BLaER1 (cell line): ENCODE measurements at regions not wholly inside any gene's neighbourhood (a gene's known extent, or its start where the extent isn't known, plus 50 kb on each side); places are given as distances from the start of the nearest gene placed in this dataset.

Experiments
- H3K27ac ChIP-seq: shearing (Covaris generic); formaldehyde crosslinking; 2 replicates; pipeline ENCODE4 v1.8.1; 2022
- H3K27me3 ChIP-seq: shearing (Covaris generic); formaldehyde crosslinking; 2 replicates; pipeline ENCODE4 v1.8.1; 2022
- H3K36me3 ChIP-seq: shearing (Covaris generic); formaldehyde crosslinking; 2 replicates; pipeline ENCODE4 v1.8.1; 2022
- H3K4me1 ChIP-seq: shearing (Covaris generic); formaldehyde crosslinking; 2 replicates; pipeline ENCODE4 v1.8.1; 2022
- H3K4me2 ChIP-seq: shearing (Covaris generic); formaldehyde crosslinking; 2 replicates; pipeline ENCODE4 v1.8.1; 2022
- H3K4me3 ChIP-seq: shearing (Covaris generic); formaldehyde crosslinking; 2 replicates; pipeline ENCODE4 v1.8.1; 2022
- H3K9ac ChIP-seq: shearing (Covaris generic); formaldehyde crosslinking; 2 replicates; pipeline ENCODE4 v1.8.1; 2022
- H3K9me3 ChIP-seq: shearing (Covaris generic); formaldehyde crosslinking; 2 replicates; pipeline ENCODE4 v1.8.1; 2022
- H4K20me1 ChIP-seq: shearing (Covaris generic); formaldehyde crosslinking; 2 replicates; pipeline ENCODE4 v1.8.1; 2022
- Cebpa-rat ChIP-seq: shearing (Covaris generic); IDR thresholded peaks from 2 replicates; pipeline ENCODE4 v1.8.1; 2022

DNA sequence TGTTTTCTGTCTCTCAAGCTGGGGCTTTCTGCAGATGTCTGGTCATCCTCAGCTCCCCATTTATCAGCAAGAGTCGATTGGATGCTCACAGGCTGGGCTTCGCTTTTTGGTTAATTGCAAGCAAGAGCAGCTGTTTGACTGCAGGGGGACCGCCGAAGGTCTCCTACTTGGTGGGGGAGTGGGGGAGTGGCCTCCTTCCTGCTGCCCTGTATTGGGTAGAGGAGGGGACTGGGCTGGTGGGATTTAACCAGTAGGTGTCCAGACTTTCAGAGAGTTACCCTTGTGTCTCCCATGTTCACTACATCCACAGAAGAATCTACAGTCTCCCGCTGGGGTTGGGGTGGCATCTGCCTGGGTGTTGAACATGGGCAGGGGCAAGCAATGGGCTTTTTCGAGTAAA, 78.7 kb downstream of the PLXNA1 start:
- Histone ChIP-seq H3K4me1 (no peaks in the 10 kb centered on the region), H4K20me1 (peaks cover 23% of the 10 kb centered on the region; the same call in 1 of the 2 replicates), H3K9ac (no peak overlapping the region), H3K4me2 (no peak overlapping the region), H3K9me3 (peaks cover 24% of the 10 kb centered on the region), H3K4me3 (no peak overlapping the region), H3K36me3 (no peaks in the 10 kb centered on the region), H3K27ac (no peak overlapping the region), H3K27me3 (peaks cover 24% of the 10 kb centered on the region)
- no peak for TF ChIP-seq Cebpa-rat

- Histone ChIP-seq H3K36me3 (no peaks in the 10 kb centered on the region), H3K9me3 (peaks cover 11% of the 10 kb centered on the region), H4K20me1 (peaks cover 36% of the 10 kb centered on the region), H3K27ac (no peak overlapping the region), H3K4me2 (no peak overlapping the region), H3K27me3 (peaks cover 37% of the 10 kb centered on the region), H3K4me1 (no peaks in the 10 kb centered on the region), H3K4me3 (no peak overlapping the region), H3K9ac (no peak overlapping the region)
- no peak for TF ChIP-seq Cebpa-rat
Measured at GRCh38 chr3:127062926-127063325, 80.0 kb downstream of the PLXNA1 start.

GRCh38 chr3:127063916-127064315, 81.0 kb downstream of the PLXNA1 start:
- Histone ChIP-seq H3K9me3 (0 out of 2 replicates have a peak, but pooled peaks cover 7% of the 10 kb centered on the region), H3K4me1 (no peaks in the 10 kb centered on the region), H3K4me2 (no peak overlapping the region), H3K9ac (no peak overlapping the region), H3K4me3 (no peak overlapping the region), H3K36me3 (no peaks in the 10 kb centered on the region), H3K27ac (no peak overlapping the region), H4K20me1 (peaks cover 46% of the 10 kb centered on the region), H3K27me3 (peaks cover 47% of the 10 kb centered on the region)
- no peak for TF ChIP-seq Cebpa-rat

- Histone ChIP-seq H3K4me1 (no peaks in the 10 kb centered on the region), H4K20me1 (peaks cover 52% of the 10 kb centered on the region), H3K4me2 (no peak overlapping the region), H3K27ac (no peak overlapping the region), H3K27me3 (peaks cover 54% of the 10 kb centered on the region), H3K9ac (no peak overlapping the region), H3K9me3 (0 out of 2 replicates have a peak, but pooled peaks cover 3% of the 10 kb centered on the region), H3K36me3 (no peaks in the 10 kb centered on the region), H3K4me3 (no peak overlapping the region)
- TF ChIP-seq Cebpa-rat, result no peak
Measured at GRCh38 chr3:127064391-127065137, 81.6 kb downstream of the PLXNA1 start.

DNA sequence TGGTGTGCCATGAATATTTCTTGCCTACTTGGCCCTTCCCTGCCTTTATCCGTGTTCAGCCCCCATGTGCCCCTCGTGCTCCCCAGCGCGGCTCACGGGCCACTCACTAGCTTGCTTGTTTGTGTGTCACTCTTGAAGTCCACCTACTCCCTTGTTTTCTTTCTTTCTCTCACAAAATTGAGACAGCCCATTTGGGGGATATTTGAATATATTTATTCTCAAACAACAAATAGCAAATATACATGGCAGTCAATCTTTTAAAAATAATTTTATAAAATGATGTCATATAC, 82.2 kb downstream of the PLXNA1 start:
- no peak overlapping the region for H3K4me3 ChIP-seq
- H3K9me3 ChIP-seq, result no peaks in the 10 kb centered on the region
- H3K27ac ChIP-seq, result no peak overlapping the region
- H3K9ac ChIP-seq, result no peak overlapping the region
- no peak for TF ChIP-seq Cebpa-rat
- no peak overlapping the region for H3K4me2 ChIP-seq
- H3K27me3 ChIP-seq, result peaks cover 59% of the 10 kb centered on the region
- no peaks in the 10 kb centered on the region for H3K36me3 ChIP-seq
- peaks cover 57% of the 10 kb centered on the region for H4K20me1 ChIP-seq
- no peaks in the 10 kb centered on the region for H3K4me1 ChIP-seq

- no peak for TF ChIP-seq Cebpa-rat
- peaks cover 65% of the 10 kb centered on the region for H3K27me3 ChIP-seq
- no peak overlapping the region for H3K4me3 ChIP-seq
- H3K9me3 ChIP-seq, result no peaks in the 10 kb centered on the region
- H3K27ac ChIP-seq, result no peak overlapping the region
- H3K36me3 ChIP-seq, result no peaks in the 10 kb centered on the region
- peaks cover 64% of the 10 kb centered on the region for H4K20me1 ChIP-seq
- H3K4me1 ChIP-seq, result no peaks in the 10 kb centered on the region
- H3K4me2 ChIP-seq, result no peak overlapping the region
- H3K9ac ChIP-seq, result no peak overlapping the region
Measured at GRCh38 chr3:127065561-127066290, 82.8 kb downstream of the PLXNA1 start.

DNA sequence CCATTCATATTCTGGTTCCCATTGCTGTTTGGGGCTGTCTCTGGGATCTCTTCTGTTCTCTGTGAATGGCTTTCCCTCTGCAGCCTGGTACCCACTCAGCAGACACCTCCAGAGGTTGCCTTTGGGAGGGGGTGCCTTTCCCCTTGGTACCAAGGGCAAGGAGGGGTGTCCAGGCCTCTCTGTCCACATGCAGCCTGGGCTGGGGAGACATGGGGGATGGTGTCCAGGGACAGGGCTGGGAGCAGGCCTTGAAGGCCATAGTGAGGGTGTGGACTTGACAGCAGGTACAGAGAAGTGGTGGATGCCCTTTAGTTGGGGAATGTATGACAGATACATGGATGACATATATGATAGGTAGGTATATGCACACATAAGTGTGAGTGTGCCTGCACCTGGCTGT, 83.7 kb downstream of the PLXNA1 start:
- Histone ChIP-seq H3K4me3 (no peak overlapping the region), H4K20me1 (peaks cover 73% of the 10 kb centered on the region), H3K4me2 (no peak overlapping the region), H3K27ac (no peak overlapping the region), H3K27me3 (peaks cover 74% of the 10 kb centered on the region), H3K9me3 (no peaks in the 10 kb centered on the region), H3K9ac (no peak overlapping the region), H3K36me3 (no peaks in the 10 kb centered on the region), H3K4me1 (no peaks in the 10 kb centered on the region)
- TF ChIP-seq Cebpa-rat, result no peak

DNA sequence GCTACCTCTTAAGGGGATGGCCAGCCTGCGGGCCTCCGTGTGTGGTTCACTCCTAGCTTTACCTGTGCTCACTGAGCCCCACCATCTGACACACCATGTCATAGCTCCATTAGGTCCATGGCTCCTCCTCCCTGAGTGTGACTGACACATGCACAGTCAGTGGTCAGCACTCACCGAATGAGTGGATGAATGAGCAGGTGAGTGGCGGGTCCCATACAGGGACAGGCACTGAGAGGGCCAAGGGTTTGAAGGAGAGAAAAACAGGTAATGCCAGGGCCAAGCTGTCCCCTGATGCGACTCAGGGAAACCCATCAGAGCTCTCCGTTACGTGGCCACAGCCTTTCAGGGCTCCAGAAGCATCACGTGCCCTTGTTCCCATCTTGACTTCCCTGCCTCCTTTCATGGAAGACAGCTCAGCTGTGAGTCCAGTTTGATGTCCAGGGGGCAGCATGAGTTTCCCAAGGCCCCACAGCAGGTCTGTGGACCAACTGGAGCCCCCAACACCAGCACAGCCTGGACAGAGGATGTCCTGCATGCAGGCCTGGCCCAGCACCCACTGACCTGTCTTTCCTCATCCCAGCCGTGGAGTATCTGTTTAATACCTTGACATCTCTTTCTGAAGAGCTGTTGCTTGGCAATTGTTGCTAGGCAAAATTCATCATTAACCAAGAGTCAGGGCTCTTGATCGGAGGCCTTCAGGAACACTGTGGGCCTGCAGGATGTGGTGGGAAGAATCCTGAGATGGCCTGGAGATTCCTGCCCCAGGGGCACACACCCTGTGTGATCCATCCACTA, 84.4 kb downstream of the PLXNA1 start:
- no peaks in the 10 kb centered on the region for H3K4me1 ChIP-seq
- peaks cover 81% of the 10 kb centered on the region for H3K27me3 ChIP-seq
- no peaks in the 10 kb centered on the region for H3K9me3 ChIP-seq
- no peak overlapping the region for H3K27ac ChIP-seq
- H3K4me2 ChIP-seq, result no peak overlapping the region
- no peaks in the 10 kb centered on the region for H3K36me3 ChIP-seq
- no peak for TF ChIP-seq Cebpa-rat
- no peak overlapping the region for H3K9ac ChIP-seq
- H3K4me3 ChIP-seq, result no peak overlapping the region
- peaks cover 80% of the 10 kb centered on the region for H4K20me1 ChIP-seq

GRCh38 chr3:127068111-127068810, 85.3 kb downstream of the PLXNA1 start:
- Histone ChIP-seq H3K27me3 (peaks cover 91% of the 10 kb centered on the region), H3K9ac (no peak overlapping the region)
- no peak for TF ChIP-seq Cebpa-rat

More at GRCh38 chr3:127068111-127068810, 85.3 kb downstream of the PLXNA1 start:
- Histone ChIP-seq H4K20me1 (peaks cover 89% of the 10 kb centered on the region), H3K36me3 (no peaks in the 10 kb centered on the region), H3K9me3 (no peaks in the 10 kb centered on the region), H3K27ac (no peak overlapping the region), H3K4me2 (no peak overlapping the region), H3K4me3 (no peak overlapping the region), H3K4me1 (no peaks in the 10 kb centered on the region)
